ENCODE measurements at regions not wholly inside any gene's neighbourhood (a gene's known extent, or its start where the extent isn't known, plus 50 kb on each side); places are given as distances from the start of the nearest gene placed in this dataset.

DNA sequence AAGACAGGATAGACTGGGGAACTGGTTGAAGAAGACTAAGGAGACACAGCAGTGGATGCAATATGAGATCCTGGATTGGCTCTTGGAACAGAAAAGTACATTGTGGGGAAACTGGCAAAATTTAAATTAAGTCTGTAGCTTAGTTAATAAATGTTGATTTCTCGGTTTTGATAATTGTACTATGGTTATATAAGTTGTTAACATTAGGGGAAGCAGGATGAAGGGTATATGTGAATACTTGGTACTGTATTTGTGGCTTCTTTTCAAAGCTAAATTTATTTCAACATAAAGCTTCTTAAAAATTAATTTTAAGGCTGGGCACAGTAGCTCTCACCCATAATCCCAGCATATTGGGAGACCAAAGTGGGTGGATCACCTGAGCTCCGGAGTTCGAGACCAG lies 103.8 kb downstream of the TMEM17 start:
- H3K27ac ChIP-seq (ENCODE audit: low read depth, low read length) = no peak overlapping the region
- H3K9me2 ChIP-seq (ENCODE audit: insufficient read depth) = no peaks in the 10 kb centered on the region
- intact Hi-C loops (cut with micrococcal nuclease) = no loop called here
- H3K4me2 ChIP-seq (ENCODE audit: low read length) = no peak overlapping the region
- TF ChIP-seq ZFX (IDR thresholded peaks at IDR 0.05) (no peak), SIN3A (IDR thresholded peaks at IDR 0.05; ENCODE audit: low read depth) (no peak), REST (IDR thresholded peaks at IDR 0.05; ENCODE audit: low read depth) (no peak), ELF1 (IDR thresholded peaks at IDR 0.05; ENCODE audit: borderline replicate concordance, low read depth) (no peak), POLR2A (IDR thresholded peaks at IDR 0.05; ENCODE audit: borderline replicate concordance, extremely low read depth, insufficient read depth, insufficient read length) (no peak), TCF7L2 (IDR thresholded peaks at IDR 0.05; ENCODE audit: borderline replicate concordance, extremely low read depth, insufficient read depth, insufficient read length) (no peak), EZH2phosphoT487 (IDR thresholded peaks at IDR 0.05; ENCODE audit: borderline replicate concordance) (no peak), SRF (IDR thresholded peaks at IDR 0.05; ENCODE audit: low read depth) (no peak), POLR2AphosphoS5 (IDR thresholded peaks at IDR 0.05; ENCODE audit: low read depth, low read length) (no peak), FOSL1 (IDR thresholded peaks at IDR 0.05; ENCODE audit: low read depth) (no peak)
- TF ChIP-seq, protein P1, sequence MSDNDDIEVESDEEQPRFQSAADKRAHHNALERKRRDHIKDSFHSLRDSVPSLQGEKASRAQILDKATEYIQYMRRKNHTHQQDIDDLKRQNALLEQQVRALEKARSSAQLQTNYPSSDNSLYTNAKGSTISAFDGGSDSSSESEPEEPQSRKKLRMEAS (IDR thresholded peaks at IDR 0.05) = no peak
- no peak overlapping the region for H3K9ac ChIP-seq (ENCODE audit: low read length)
- H3K27me3 ChIP-seq (ENCODE audit: insufficient read depth, low read length) = no peaks in the 10 kb centered on the region
- H3K36me3 ChIP-seq (ENCODE audit: control insufficient read depth in 1 of 2, insufficient read depth in 2 of 2, low read length in 2 of 2) = no peaks in the 10 kb centered on the region
- ATAC-seq (no peak), DNase-seq (ENCODE audit: low read depth, low spot score) (no peak)
- H2AFZ ChIP-seq (ENCODE audit: low read depth, low read length, poor library complexity, severe bottlenecking) = no peak overlapping the region
- no peaks in the 10 kb centered on the region for H3K4me1 ChIP-seq (ENCODE audit: control insufficient read depth in 1 of 2, insufficient read depth in 2 of 2, low read length in 2 of 2)
- no peaks in the 10 kb centered on the region for H4K20me1 ChIP-seq (ENCODE audit: insufficient read depth)
- H3K9me3 ChIP-seq (ENCODE audit: control insufficient read depth in 1 of 2, insufficient read depth in 1 of 2, low read depth in 1 of 2, low read length in 2 of 2) = no peaks in the 10 kb centered on the region
- CTCF ChIA-PET = interaction anchor here (1.1 to 1.3 kb wide), 2 partner anchors 9 to 409 kb away, joined by 4 to 5 read pairs; no protein-coding TSS in a partner anchor
- no peaks in the 10 kb centered on the region for H3K79me2 ChIP-seq (ENCODE audit: insufficient read depth, low read length)
- BruUV-seq (replicated peaks) = no TSS peak
- POLR2A ChIA-PET = no interaction called here
- RAD21 ChIA-PET (ENCODE audit: low non-redundant PET in 1 of 2, low total read pairs in 2 of 2, uncharacterized antibody in 2 of 2, unreplicated experiment in 2 of 2) = no interaction called here
- no peak overlapping the region for H3K4me3 ChIP-seq (replicated peaks in 1 of 2; ENCODE audit: low read depth in 1 of 2, low read length in 2 of 2)

Data from HCT116 (cell line).